K562 (cell line): ENCODE measurements at regions not wholly inside any gene's neighbourhood (a gene's known extent, or its start where the extent isn't known, plus 50 kb on each side); places are given as distances from the start of the nearest gene placed in this dataset.

Experiments used
- ATAC-seq: fragments of 200-7000 bp; cut with Tn5 transposase; 3 replicates; pipeline ENCODE4 v1.9.1; 2020; ENCODE audit warnings: moderate library complexity
- BruUV-seq: library from RNA; stranded (reverse); fragments of 400-500 nt; replicated peaks from 2 replicates; lab custom pipeline; 2021; lab: Mats Ljungman, UMichigan
- CTCF ChIA-PET: fragments of 300-600 bp; formaldehyde crosslinking; extraction: SDS; loops from one replicate; lab custom pipeline; 2021; ENCODE audit warnings: low intra/inter-chr PET ratio; lab: Yijun Ruan, JAX
- POLR2A ChIA-PET: fragments of 300-600, 350-650 bp; sonication (Branson Sonifier 250); formaldehyde crosslinking; extraction: SDS; loops from one replicate; lab custom pipeline; 2021; ENCODE audit warnings: antibody characterized with exemption, inconsistent platforms; lab: Yijun Ruan, JAX
- DNase-seq, 4 experiments: peaks; one replicate each; pipeline versions ENCODE4 v3.0.0 to v3.0.0-alpha.2; 2011 to 2018; ENCODE audit warnings: low spot score in 3 of 4, mixed read lengths in 3 of 4; ENCODE audit errors: extremely low read depth in 1 of 4
- FAIRE-seq: peaks from 2 replicates; lab custom pipeline; 2011; peaks lifted over from hg19 to GRCh38; lab: Jason Lieb, UNC
- H2AFZ ChIP-seq: 2 replicates; pipeline ENCODE4 v1.6.0; 2011; ENCODE audit warnings: low read depth, low read length, control low read depth, inconsistent platforms
- H3K27ac ChIP-seq: fragments of 200-600 bp; 3 replicates; pipeline ENCODE4 v1.8.0; 2011; ENCODE audit warnings: low read depth, mild to moderate bottlenecking, control low read depth, inconsistent platforms, low read length, moderate library complexity, mixed read lengths; ENCODE audit errors: extremely low read depth
- H3K27me3 ChIP-seq, 2 experiments: fragments of 300-600 bp in 1 of 2; 2 replicates in 1 of 2; 3 replicates in 1 of 2; pipeline versions ENCODE4 v1.6.0 to v1.8.0; 2011; ENCODE audit warnings: inconsistent platforms in 2 of 2, low read length in 2 of 2, mild to moderate bottlenecking in 1 of 2, mixed read lengths in 1 of 2, moderate library complexity in 1 of 2; ENCODE audit not compliant: control insufficient read depth in 2 of 2, insufficient read depth in 2 of 2
- H3K36me3 ChIP-seq: fragments of 300-600 bp; 3 replicates; pipeline ENCODE4 v1.8.0; 2011; ENCODE audit warnings: mild to moderate bottlenecking, low read length, inconsistent platforms; ENCODE audit not compliant: control insufficient read depth, insufficient read depth
- H3K4me1 ChIP-seq, 2 experiments: fragments of 200-600 bp in 1 of 2; replicated peaks in 1 of 2; 2 replicates in 1 of 2; 3 replicates in 1 of 2; pipeline versions ENCODE4 v1.5.1 to v1.8.0; 2011; ENCODE audit warnings: inconsistent platforms in 2 of 2, low read length in 2 of 2, mild to moderate bottlenecking in 1 of 2, mixed read lengths in 1 of 2, moderate library complexity in 1 of 2; ENCODE audit not compliant: control insufficient read depth in 2 of 2, insufficient read depth in 2 of 2
- H3K4me2 ChIP-seq: 2 replicates; pipeline ENCODE4 v1.6.1; 2011; ENCODE audit warnings: low read length, control low read depth, inconsistent platforms, mixed read lengths; ENCODE audit not compliant: insufficient read depth
- H3K4me3 ChIP-seq: fragments of 200-600 bp; sonication (generic), shearing (Covaris generic); 2 replicates; pipeline ENCODE4 v1.5.1; 2016; ENCODE audit warnings: control low read depth, inconsistent platforms
- H3K79me2 ChIP-seq: fragments of 200-600 bp; 3 replicates; pipeline ENCODE4 v1.8.0; 2011; ENCODE audit warnings: low read length, inconsistent platforms; ENCODE audit not compliant: control insufficient read depth, insufficient read depth
- H3K9ac ChIP-seq, 2 experiments: 2 replicates each; pipeline versions ENCODE4 v1.6.0 to v1.6.1; 2011; ENCODE audit warnings: low read depth in 2 of 2, low read length in 2 of 2, control low read depth in 1 of 2, inconsistent platforms in 1 of 2, mild to moderate bottlenecking in 1 of 2, mixed read lengths in 1 of 2; ENCODE audit not compliant: insufficient read depth in 1 of 2
- H3K9me1 ChIP-seq: one replicate; pipeline ENCODE4 v1.6.0; 2011; ENCODE audit warnings: inconsistent platforms, mild to moderate bottlenecking, low read length, moderate library complexity; ENCODE audit not compliant: control insufficient read depth, insufficient read depth
- H3K9me3 ChIP-seq: replicated peaks from 2 replicates; pipeline ENCODE4 v1.5.1; 2011; ENCODE audit warnings: low read depth, low read length, inconsistent platforms; ENCODE audit not compliant: control insufficient read depth, insufficient read depth
- H4K20me1 ChIP-seq: replicated peaks from 2 replicates; pipeline ENCODE4 v1.6.1; 2011; ENCODE audit warnings: low read length, inconsistent platforms, mixed read lengths; ENCODE audit not compliant: control insufficient read depth, insufficient read depth
- BACH1 ChIP-seq: fragments of 200-800 bp; sonication (Bioruptor generic); IDR thresholded peaks from 2 replicates; pipeline ENCODE4 v1.6.1; 2016; ENCODE audit warnings: missing genetic modification characterization, missing compliant biosample characterization
- C11orf30 ChIP-seq: fragments of 450-650 bp; IDR thresholded peaks from 2 replicates; pipeline ENCODE4 v1.6.1; 2016; ENCODE audit warnings: low read depth, mild to moderate bottlenecking
- CBX8 ChIP-seq: fragments of 200-600 bp; sonication (generic); IDR thresholded peaks from 2 replicates; pipeline ENCODE4 v1.6.1; 2012; ENCODE audit warnings: borderline replicate concordance, mixed run types, low read depth, mild to moderate bottlenecking, moderate library complexity, mixed read lengths, low read length, control low read depth, inconsistent platforms; ENCODE audit not compliant: poor library complexity, severe bottlenecking; ENCODE audit errors: extremely low read depth
- COPS2 ChIP-seq: fragments of 450-650 bp; conservative IDR thresholded peaks from 2 replicates; pipeline ENCODE4 v1.6.1; 2016; ENCODE audit warnings: mild to moderate bottlenecking, moderate library complexity
- FIP1L1 ChIP-seq: fragments of 200-400 bp; formaldehyde crosslinking; IDR thresholded peaks from 2 replicates; pipeline ENCODE4 v1.6.1; 2018; ENCODE audit warnings: mild to moderate bottlenecking, low read depth, low read length; ENCODE audit not compliant: poor library complexity, severe bottlenecking
- GTF3C2 ChIP-seq: IDR thresholded peaks from 3 replicates; pipeline ENCODE4 v1.6.1; 2011; ENCODE audit warnings: borderline replicate concordance, mild to moderate bottlenecking, moderate library complexity; ENCODE audit not compliant: insufficient read length; ENCODE audit errors: extremely low read depth
- HIVEP1 ChIP-seq: fragments of 250-450 bp; sonication (Bioruptor Pico); IDR thresholded peaks from 2 replicates; pipeline ENCODE4 v1.4.0; 2020; ENCODE audit warnings: mild to moderate bottlenecking
- KLF1 ChIP-seq: fragments of 450-650 bp; IDR thresholded peaks from 2 replicates; pipeline ENCODE4 v1.6.1; 2016; ENCODE audit warnings: missing genetic modification characterization, missing compliant biosample characterization
- MAFF ChIP-seq: IDR thresholded peaks from 2 replicates; pipeline ENCODE4 v1.6.1; 2012; ENCODE audit warnings: low read length, improper control_type of control experiment
- MAFG ChIP-seq: fragments of 450-650 bp; conservative IDR thresholded peaks from 2 replicates; pipeline ENCODE4 v1.6.1; 2016; ENCODE audit warnings: missing genetic modification characterization, missing compliant biosample characterization
- NELFE ChIP-seq: IDR thresholded peaks from 2 replicates; pipeline ENCODE4 v1.6.1; 2011; ENCODE audit warnings: mild to moderate bottlenecking; ENCODE audit not compliant: insufficient read depth, insufficient read length
- NFE2 ChIP-seq: IDR thresholded peaks from 2 replicates; pipeline ENCODE4 v1.6.1; 2014; ENCODE audit warnings: antibody characterized with exemption, low read depth
- PML ChIP-seq: IDR thresholded peaks from 2 replicates; pipeline ENCODE4 v1.6.1; 2012; ENCODE audit warnings: low read length, inconsistent platforms
- RBM25 ChIP-seq: fragments of 200-400 bp; formaldehyde crosslinking; IDR thresholded peaks from 2 replicates; pipeline ENCODE4 v1.6.1; 2018; ENCODE audit warnings: low read length, low read depth, moderate library complexity; ENCODE audit not compliant: severe bottlenecking
- SAP30 ChIP-seq: fragments of 200-600 bp; sonication (generic); IDR thresholded peaks from 2 replicates; pipeline ENCODE4 v1.6.1; 2012; ENCODE audit warnings: borderline replicate concordance, low read depth, mild to moderate bottlenecking, moderate library complexity, low read length, control low read depth, inconsistent platforms; ENCODE audit not compliant: insufficient read depth, poor library complexity, severe bottlenecking
- SMAD4 ChIP-seq: fragments of 250-450 bp; sonication (Bioruptor Pico); conservative IDR thresholded peaks from 2 replicates; pipeline ENCODE4 v1.8.0; 2021; ENCODE audit warnings: inconsistent platforms, mild to moderate bottlenecking, moderate library complexity
- TAF9B ChIP-seq: fragments of 450-650 bp; IDR thresholded peaks from 2 replicates; pipeline ENCODE4 v1.6.1; 2018; ENCODE audit warnings: mild to moderate bottlenecking; ENCODE audit not compliant: partially characterized antibody
- ZFX ChIP-seq: sonication (generic); formaldehyde crosslinking; IDR thresholded peaks from 2 replicates; pipeline ENCODE4 v1.8.0; 2022; ENCODE audit warnings: mild to moderate bottlenecking, missing genetic modification reagents, moderate library complexity
- ZNF644 ChIP-seq: fragments of 200-800 bp; sonication (Bioruptor generic); IDR thresholded peaks from 2 replicates; pipeline ENCODE4 v1.6.1; 2016; ENCODE audit warnings: low read depth, missing genetic modification characterization, missing compliant biosample characterization
- ZNF77 ChIP-seq: fragments of 250-450 bp; sonication (Bioruptor Pico); IDR thresholded peaks from 2 replicates; pipeline ENCODE4 v1.5.0; 2020
- WGBS: fragments of 100-300 bp; shearing (Covaris generic); methylation state at CpG from one replicate; pipeline ENCODE4 v1.1.6; 2016; ENCODE audit warnings: low coverage, mixed read lengths; ENCODE audit not compliant: insufficient coverage; ENCODE audit errors: missing lambda C conversion rate; 5-methylcytosine and 5-hydroxymethylcytosine counted together
- in situ Hi-C: fragments of 300-500 bp; cut with MboI; formaldehyde crosslinking; loops from 4 replicates; pipeline ENCODE4 v1.15.0; 2018; ENCODE audit warnings: inconsistent platforms, mixed read lengths
- intact Hi-C: fragments of 100-400 bp; cut with micrococcal nuclease; formaldehyde crosslinking; loops from 2 replicates; pipeline ENCODE4 v1.14.2; 2022
- TF ChIP-seq, protein P1 (sequence below): sonication (generic); formaldehyde crosslinking; IDR thresholded peaks from 2 replicates; pipeline ENCODE4 v1.8.1; 2022; ENCODE audit warnings: missing genetic modification reagents

DNA sequence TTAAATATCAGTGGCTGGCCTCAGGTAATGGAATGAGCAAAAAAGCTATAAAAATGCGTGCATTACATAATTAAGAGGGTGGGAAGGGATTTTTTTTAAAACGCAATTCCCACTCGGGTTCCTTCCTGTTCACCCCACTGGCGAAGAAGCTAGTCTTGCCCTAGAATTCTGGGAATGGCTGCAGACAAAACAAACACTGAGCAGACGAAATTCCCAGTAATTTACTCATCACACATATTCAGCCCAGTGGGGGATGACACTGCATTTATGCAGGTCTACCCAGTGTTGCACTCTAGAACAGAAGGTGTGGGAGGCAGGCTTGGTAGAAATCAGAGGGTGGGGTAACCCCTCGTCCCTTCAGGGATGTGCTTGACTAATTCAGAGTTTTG lies 2695.0 kb upstream of the DEFB115 start:
- ChIA-PET CTCF (no interaction called here), POLR2A (no interaction called here)
- WGBS = under 1% methylated on average over 6 of the region's 6 CpGs
- Histone ChIP-seq H3K4me2 (0 out of 2 replicates have a peak overlapping the region, but pooled peaks have one; percentile 7), H3K9ac (no peak overlapping the region), H3K4me3 (no peak overlapping the region), H3K4me1 (no peaks in the 10 kb centered on the region), H3K9me3 (no peaks in the 10 kb centered on the region; the same call in 1 of the 2 replicates), H3K79me2 (no peaks in the 10 kb centered on the region), H3K27ac (no peak overlapping the region), H3K9me1 (no peaks in the 10 kb centered on the region), H3K27me3 (no peaks in the 10 kb centered on the region), H3K36me3 (no peaks in the 10 kb centered on the region), H4K20me1 (no peaks in the 10 kb centered on the region), H2AFZ (no peak overlapping the region)
- FAIRE-seq (no peak), ATAC-seq (peak; percentile 61; the same call in 2 of the 3 replicates), DNase-seq (peak; percentile 3 to 24 (median 10))
- intact Hi-C loops = no loop called here
- no TSS peak for BruUV-seq
- in situ Hi-C loops = loop anchor here (5.0 kb wide), 1 partner anchor 555 kb away; no protein-coding TSS in a partner anchor
- TF ChIP-seq MAFG (tag) = peak; percentile 26; the same call in 1 of the 2 replicates
- peak; percentile 29; the same call in 1 of the 2 replicates for TF ChIP-seq C11orf30
- TF ChIP-seq, protein P1, sequence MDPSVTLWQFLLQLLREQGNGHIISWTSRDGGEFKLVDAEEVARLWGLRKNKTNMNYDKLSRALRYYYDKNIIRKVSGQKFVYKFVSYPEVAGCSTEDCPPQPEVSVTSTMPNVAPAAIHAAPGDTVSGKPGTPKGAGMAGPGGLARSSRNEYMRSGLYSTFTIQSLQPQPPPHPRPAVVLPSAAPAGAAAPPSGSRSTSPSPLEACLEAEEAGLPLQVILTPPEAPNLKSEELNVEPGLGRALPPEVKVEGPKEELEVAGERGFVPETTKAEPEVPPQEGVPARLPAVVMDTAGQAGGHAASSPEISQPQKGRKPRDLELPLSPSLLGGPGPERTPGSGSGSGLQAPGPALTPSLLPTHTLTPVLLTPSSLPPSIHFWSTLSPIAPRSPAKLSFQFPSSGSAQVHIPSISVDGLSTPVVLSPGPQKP (CRISPR knock-in tag) = no peak
- TF ChIP-seq RBM25 = no peak
- no peak for TF ChIP-seq ZNF644
- no peak for TF ChIP-seq ZNF77 (CRISPR knock-in tag)
- no peak for TF ChIP-seq BACH1 (tag)
- no peak for TF ChIP-seq GTF3C2
- no peak for TF ChIP-seq PML
- no peak for TF ChIP-seq SAP30
- no peak for TF ChIP-seq ZFX (CRISPR knock-in tag)
- no peak for TF ChIP-seq HIVEP1
- peak; percentile 31; the same call in 1 of the 2 replicates for TF ChIP-seq MAFF
- no peak for TF ChIP-seq FIP1L1
- TF ChIP-seq SMAD4 (CRISPR knock-in tag) = peak; percentile 78; the same call in 1 of the 2 replicates
- TF ChIP-seq KLF1 (tag) = no peak
- TF ChIP-seq NFE2 = peak; percentile 68
- no peak for TF ChIP-seq NELFE
- no peak for TF ChIP-seq CBX8
- TF ChIP-seq COPS2 = no peak
- TF ChIP-seq TAF9B = no peak
